PC-3 (cell line): ENCODE measurements at regions not wholly inside any gene's neighbourhood (a gene's known extent, or its start where the extent isn't known, plus 50 kb on each side); places are given as distances from the start of the nearest gene placed in this dataset.

Experiments
- EZH2 ChIP-seq: fragments of 300-600 bp; sonication (generic); IDR thresholded peaks from one replicate; pipeline ENCODE4 v1.6.1; 2017; ENCODE audit warnings: antibody characterized with exemption, mild to moderate bottlenecking, low read length; ENCODE audit not compliant: unreplicated experiment
- EZH2phosphoT487 ChIP-seq: fragments of 300-600 bp; sonication (generic); IDR thresholded peaks from 2 replicates; pipeline ENCODE4 v1.6.1; 2018; ENCODE audit warnings: mild to moderate bottlenecking, antibody characterized with exemption, low read length, borderline replicate concordance
- TF ChIP-seq, protein P1 (sequence below): fragments of 300-600 bp; sonication (generic); conservative IDR thresholded peaks from 2 replicates; pipeline ENCODE4 v1.5.1; 2017; ENCODE audit warnings: antibody characterized with exemption, low read depth, mild to moderate bottlenecking, low read length

DNA sequence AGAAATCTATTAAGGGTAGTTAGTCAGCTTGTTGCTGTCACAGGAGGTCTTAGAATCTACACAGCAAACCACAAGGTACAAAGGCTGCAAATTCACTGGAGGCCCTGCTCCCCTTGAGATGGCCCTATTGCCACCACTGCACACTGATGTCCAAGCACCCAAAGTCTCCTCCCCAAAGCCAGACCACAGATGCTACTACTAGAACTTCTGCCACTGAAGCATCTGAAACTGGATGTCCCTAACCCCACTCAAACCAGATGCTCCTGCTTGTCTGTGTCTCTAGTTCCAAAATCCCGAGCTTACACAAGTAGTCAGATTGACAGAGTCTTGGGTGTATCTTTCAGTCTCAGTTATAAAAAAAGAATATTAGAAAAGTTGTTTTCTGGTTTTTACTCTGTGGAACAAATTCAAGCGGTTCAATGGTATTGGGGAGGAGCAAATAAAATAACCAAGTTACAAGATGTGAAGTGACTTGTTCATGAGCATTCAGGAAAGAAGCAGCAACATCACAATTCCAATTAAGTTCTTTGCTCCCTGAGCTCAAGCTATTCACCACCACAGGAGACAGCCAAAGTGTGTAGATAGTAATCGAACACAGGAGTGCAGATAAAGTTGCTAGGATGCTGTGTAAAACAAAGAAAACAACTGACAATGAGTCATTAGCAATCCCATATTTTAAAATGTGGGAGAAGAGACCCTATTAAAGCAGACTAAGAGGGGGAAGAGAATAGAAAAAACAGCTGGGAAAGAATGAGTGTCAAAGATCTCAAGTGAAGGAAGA lies 352.3 kb downstream of the PDGFC start:
- no peak for TF ChIP-seq EZH2
- TF ChIP-seq, protein P1, sequence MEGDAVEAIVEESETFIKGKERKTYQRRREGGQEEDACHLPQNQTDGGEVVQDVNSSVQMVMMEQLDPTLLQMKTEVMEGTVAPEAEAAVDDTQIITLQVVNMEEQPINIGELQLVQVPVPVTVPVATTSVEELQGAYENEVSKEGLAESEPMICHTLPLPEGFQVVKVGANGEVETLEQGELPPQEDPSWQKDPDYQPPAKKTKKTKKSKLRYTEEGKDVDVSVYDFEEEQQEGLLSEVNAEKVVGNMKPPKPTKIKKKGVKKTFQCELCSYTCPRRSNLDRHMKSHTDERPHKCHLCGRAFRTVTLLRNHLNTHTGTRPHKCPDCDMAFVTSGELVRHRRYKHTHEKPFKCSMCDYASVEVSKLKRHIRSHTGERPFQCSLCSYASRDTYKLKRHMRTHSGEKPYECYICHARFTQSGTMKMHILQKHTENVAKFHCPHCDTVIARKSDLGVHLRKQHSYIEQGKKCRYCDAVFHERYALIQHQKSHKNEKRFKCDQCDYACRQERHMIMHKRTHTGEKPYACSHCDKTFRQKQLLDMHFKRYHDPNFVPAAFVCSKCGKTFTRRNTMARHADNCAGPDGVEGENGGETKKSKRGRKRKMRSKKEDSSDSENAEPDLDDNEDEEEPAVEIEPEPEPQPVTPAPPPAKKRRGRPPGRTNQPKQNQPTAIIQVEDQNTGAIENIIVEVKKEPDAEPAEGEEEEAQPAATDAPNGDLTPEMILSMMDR = no peak
- TF ChIP-seq EZH2phosphoT487 = no peak
